GM19438 (cell line): ENCODE measurements at regions not wholly inside any gene's neighbourhood (a gene's known extent, or its start where the extent isn't known, plus 50 kb on each side); places are given as distances from the start of the nearest gene placed in this dataset.
"Not testable (repeated sequence)": the region's sequence is repeated elsewhere in the genome, so short reads cannot be mapped to it uniquely, and the experiment has no call there.

ENCODE experiments used
- ATAC-seq: cut with Tn5 transposase; IDR thresholded peaks from one replicate; pipeline ENCODE4 v1.9.1; 2021; ENCODE audit warnings: low read depth; ENCODE audit not compliant: unreplicated experiment

GRCh38 chr19:14328406-14328805, 52.8 kb upstream of the ADGRE5 start:
- ATAC-seq: no peak

GRCh38 chr19:14327061-14327460, 54.2 kb upstream of the ADGRE5 start:
- not testable (repeated sequence) for ATAC-seq

- ATAC-seq: no peak
Measured at GRCh38 chr19:14325863-14326262, 55.4 kb upstream of the ADGRE5 start.

- ATAC-seq: no peak
Measured at GRCh38 chr19:14325134-14325533, 56.1 kb upstream of the ADGRE5 start.

GRCh38 chr19:14322889-14323463, 58.3 kb upstream of the ADGRE5 start:
- ATAC-seq: no peak

- no peak for ATAC-seq
Measured at GRCh38 chr19:14320253-14320652, 61.0 kb upstream of the ADGRE5 start.

- not testable (repeated sequence) for ATAC-seq
Measured at GRCh38 chr19:14319720-14320119, 61.5 kb upstream of the ADGRE5 start.

GRCh38 chr19:14318873-14319272, 62.4 kb upstream of the ADGRE5 start:
- ATAC-seq: no peak

GRCh38 chr19:14317157-14317556, 64.1 kb upstream of the ADGRE5 start:
- ATAC-seq: no peak

GRCh38 chr19:14315433-14315832, 65.8 kb upstream of the ADGRE5 start:
- no peak for ATAC-seq

- no peak for ATAC-seq
Measured at GRCh38 chr19:14310055-14310454, 71.2 kb upstream of the ADGRE5 start.

GRCh38 chr19:14305706-14306105, 75.5 kb upstream of the ADGRE5 start:
- no peak for ATAC-seq

- ATAC-seq: no peak
Measured at GRCh38 chr19:14301150-14301549, 80.1 kb upstream of the ADGRE5 start.

- ATAC-seq: no peak
Measured at GRCh38 chr19:14300303-14300702, 80.9 kb upstream of the ADGRE5 start.

- ATAC-seq: not testable (repeated sequence)
Measured at GRCh38 chr19:14299224-14299827, 81.9 kb upstream of the ADGRE5 start.

GRCh38 chr19:14297883-14298576, 83.2 kb upstream of the ADGRE5 start:
- not testable (repeated sequence) for ATAC-seq

- not testable (repeated sequence) for ATAC-seq
Measured at GRCh38 chr19:14294974-14295373, 86.3 kb upstream of the ADGRE5 start.

GRCh38 chr19:14293816-14294170, 87.5 kb upstream of the ADGRE5 start:
- not testable (repeated sequence) for ATAC-seq

- ATAC-seq: not testable (repeated sequence)
Measured at GRCh38 chr19:14293101-14293815, 87.3 kb upstream of the ADGRL1 start.

- ATAC-seq: not testable (repeated sequence)
Measured at GRCh38 chr19:14289810-14290209, 83.8 kb upstream of the ADGRL1 start.

- ATAC-seq: not testable (repeated sequence)
Measured at GRCh38 chr19:14287837-14288236, 81.9 kb upstream of the ADGRL1 start.
